IPS-NIHi11 (cell line): ENCODE measurements at regions not wholly inside any gene's neighbourhood (a gene's known extent, or its start where the extent isn't known, plus 50 kb on each side); places are given as distances from the start of the nearest gene placed in this dataset.

Experiments used
- DNase-seq: peaks from one replicate; pipeline ENCODE4 v3.0.0; 2012; ENCODE audit warnings: mixed read lengths, low spot score

DNA sequence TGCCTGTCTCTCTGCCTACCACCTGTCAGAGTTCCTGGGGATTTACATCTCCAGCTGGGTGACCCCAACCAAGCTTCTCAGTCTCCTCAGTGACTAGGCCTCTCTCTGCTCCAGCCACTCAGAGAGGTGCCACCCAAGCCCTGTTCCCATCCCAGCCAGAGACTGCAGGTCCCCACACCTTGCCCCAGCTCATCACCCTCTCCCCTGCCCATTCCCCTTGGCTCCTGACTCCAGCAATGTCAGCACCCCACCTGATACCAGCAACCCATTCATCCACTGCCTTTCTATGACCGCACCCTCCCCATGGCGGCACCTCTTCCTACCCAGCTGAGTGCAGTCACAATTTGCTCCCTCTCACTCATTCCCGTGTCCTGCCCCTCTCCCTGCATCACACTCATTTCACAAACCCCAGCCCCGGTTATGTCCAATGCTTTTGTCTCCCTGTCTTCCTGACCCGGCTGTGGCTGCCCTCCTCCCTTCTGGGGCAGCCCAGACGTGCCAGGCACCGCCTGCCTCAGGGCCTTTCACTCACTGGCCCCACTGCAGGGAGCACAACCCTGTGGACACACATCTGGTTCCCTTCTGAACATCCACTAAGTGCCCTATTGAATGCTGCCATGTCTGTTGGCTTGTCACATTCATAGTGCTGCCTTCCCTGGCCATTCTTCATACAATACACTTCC, 494.8 kb upstream of the HS6ST1 start:
- DNase-seq, result no peak

DNA sequence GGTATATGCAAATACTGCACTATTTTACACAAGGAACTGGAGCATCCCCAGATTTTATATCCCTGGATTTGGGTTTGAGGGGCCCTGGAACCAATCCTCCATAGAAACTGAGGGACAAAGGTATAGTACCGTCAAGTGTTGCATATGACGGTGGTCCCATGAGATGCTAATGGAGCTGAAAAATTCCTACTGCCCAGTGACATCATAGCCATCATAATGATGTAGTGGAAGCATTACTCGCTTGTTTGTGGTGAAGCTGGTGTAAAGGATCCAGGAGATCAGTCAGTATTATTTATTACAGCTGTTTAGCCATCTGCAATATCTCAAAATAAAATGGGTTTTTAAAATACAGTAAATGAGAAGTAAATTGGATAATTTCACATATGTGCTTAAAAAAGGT, 496.6 kb upstream of the HS6ST1 start:
- no peak for DNase-seq

DNA sequence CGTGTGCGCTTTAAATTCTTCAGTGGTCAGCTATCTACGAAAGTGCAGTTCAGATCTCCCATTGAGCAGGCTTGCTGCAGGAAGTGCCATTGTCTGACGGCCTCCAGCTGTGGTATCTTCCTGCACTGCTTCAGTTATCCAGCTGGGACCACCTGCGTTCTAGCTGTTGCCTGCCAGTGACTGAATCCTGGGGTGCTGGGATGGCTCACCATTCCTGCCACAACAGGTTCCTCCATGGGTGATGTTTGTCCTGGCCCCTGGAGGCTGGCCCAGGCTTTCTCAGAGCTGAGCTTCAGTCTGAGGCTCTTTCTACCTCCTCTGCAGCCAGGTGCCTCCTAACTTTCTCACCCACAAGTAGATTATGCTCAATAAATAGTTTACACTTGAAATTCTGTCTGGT, 498.5 kb upstream of the HS6ST1 start:
- DNase-seq, result no peak

DNA sequence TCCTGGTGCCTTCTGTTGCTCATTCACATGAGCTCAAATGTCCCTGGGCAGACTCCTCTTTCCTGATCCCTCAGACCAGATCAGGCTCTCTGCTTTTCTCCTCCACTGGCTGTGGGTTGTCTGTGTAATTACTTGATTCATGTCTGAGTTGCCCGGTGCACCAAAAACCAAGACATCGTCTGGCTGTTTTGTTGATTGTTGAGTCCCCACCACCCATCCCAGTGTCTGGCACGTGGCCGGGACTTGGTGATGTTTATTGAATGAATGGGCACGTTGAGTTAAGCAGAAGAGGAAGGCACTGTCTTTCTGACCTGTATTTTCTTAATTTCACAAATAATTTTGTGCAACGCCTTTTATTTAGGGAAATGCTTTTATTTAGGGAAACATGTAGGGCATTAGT, 499.1 kb upstream of the HS6ST1 start:
- no peak for DNase-seq

DNA sequence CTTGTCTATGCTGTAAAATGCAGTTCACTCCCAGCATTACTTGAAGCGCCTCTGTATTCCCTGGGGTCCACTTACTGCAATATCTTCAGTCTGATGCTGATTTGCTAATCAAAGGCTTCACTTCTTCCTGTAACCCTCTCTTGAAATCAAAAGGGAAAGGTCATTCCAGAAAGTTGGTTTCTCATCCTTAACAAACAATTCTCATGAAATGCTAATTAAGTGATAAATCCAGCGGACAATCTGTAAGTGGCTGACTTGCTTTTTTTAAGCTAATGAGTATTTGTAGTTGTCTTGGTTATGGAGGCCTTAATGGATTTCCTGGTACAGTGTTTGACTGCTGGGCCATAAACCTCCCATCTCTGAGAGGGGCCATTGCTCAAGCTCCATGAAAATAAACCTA, 499.6 kb upstream of the HS6ST1 start:
- no peak for DNase-seq

DNA sequence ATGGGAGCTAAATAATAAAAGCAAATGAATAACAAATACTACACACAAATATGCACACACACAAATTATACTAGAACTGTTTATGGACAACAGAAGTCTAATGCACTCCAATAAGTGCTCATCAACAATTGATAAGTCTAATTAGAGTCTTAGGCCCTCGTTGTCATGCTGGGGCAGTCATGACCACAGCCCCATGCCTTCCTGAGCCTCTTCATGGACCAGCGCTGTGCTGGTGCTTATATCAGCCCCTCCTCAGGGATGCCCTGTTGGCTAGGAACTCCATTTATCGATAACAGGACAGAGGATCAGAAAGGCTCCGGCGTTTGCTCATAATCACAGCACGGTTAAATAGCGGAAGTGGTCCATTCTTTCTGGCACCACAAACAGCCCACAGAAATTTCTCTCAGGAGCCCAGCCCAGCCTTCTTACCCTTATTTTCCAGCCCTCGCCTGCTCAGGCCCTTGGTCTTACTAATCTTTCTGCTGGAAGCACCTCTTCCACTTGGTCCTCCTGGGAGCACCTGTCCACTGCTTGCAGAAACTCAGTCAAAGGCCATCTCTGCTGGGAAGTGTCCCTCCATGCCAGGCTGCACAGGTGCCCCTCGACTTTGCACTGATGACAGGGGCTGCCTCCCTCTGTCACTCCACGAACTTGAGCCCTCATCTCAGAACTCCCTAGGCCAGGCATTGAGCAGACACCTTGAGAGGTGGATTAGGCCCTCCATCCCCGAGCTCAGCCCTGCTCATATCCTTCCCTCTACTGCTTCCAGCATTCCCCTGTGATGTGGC, 500.2 kb upstream of the HS6ST1 start:
- DNase-seq, result no peak

DNA sequence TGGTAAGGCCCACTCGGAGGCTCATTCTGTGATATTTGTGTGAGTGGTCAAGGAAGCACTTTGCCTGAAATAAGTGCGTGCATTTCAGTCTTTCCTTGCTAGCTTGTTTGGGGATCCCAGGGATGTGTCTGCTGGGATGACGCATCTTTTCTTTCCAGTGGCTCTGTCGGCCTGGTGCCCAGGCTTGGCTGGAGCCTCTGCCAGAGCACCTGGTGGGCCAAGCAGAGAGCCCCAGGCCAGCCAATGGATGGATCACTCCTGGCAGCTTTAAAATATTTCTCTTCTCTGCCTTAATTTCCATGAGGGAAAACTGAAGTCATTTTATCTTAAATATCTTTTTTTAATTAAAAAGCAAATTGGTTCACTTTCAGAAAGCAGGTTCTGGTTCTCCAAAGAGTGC, 501.8 kb upstream of the HS6ST1 start:
- DNase-seq, result no peak

DNA sequence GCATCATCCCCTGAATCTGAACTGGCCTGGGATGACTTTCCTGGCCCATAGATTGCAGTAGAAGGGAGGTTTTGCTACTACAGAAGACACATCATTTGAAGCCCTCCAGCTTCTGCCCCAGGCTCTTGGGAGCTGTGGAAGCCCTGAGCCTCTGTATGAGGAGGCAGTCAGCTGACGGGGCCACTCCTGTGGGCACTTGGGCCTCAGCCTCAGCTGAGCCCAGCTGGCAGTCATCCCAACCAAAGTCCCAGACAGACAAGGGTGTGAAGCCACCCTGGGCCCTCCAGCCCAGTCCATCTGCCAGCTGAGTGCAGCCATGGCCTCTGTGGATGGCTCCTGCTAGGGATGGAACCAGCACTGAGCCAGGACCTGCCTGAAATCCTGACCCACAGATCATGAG, 502.3 kb upstream of the HS6ST1 start:
- no peak for DNase-seq

DNA sequence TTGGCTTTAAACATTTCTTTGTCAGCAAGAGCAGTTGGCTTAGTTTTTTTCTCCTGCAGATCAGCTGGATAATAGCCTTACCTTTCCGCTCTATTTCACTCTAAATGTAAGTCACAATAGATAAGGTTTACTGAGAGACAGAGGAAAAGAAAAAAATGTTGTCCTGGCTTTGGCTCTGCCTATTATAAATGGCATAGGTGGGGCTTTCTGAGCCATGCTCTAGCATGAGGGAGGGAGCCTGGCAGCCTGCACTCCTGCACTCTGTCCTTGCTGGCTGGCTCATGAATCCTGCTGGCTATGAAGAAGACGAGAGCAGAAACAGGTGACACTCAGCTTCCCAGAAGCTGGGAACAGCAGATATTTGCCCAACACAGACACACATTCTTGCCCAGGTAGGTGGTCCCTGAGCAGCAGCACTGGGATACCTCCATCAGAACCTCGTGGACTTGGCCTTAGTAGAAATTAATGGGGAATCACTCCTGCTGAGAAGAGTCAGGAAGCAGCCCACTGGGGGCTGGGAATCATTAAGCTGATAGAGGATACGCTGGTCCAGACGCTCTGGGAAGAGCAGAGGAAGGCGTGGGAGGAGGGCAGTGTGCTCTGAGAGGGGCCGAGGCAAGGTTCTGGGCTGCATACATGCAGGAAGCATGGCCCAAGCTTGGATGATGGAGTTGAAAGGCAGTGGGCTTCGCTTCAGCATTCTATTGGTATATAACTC, 514.4 kb upstream of the HS6ST1 start:
- no peak for DNase-seq

DNA sequence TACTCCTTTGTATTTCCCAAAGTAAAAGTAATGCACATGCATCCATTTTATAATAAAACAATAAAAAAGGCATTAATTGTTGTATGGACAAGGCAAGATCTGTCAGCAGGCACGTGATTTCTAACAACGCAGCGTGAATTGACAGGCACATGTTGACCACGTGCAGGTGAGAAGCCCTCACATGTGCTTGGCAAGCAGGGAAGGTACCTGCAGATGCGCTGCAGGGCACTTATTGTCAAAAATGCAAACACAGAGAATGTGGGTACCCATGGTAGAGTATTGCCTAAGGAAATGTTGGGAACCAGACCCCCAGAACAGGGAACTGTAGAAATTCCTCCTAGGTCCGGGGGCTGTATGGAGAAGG, 515.0 kb upstream of the HS6ST1 start:
- no peak for DNase-seq

DNA sequence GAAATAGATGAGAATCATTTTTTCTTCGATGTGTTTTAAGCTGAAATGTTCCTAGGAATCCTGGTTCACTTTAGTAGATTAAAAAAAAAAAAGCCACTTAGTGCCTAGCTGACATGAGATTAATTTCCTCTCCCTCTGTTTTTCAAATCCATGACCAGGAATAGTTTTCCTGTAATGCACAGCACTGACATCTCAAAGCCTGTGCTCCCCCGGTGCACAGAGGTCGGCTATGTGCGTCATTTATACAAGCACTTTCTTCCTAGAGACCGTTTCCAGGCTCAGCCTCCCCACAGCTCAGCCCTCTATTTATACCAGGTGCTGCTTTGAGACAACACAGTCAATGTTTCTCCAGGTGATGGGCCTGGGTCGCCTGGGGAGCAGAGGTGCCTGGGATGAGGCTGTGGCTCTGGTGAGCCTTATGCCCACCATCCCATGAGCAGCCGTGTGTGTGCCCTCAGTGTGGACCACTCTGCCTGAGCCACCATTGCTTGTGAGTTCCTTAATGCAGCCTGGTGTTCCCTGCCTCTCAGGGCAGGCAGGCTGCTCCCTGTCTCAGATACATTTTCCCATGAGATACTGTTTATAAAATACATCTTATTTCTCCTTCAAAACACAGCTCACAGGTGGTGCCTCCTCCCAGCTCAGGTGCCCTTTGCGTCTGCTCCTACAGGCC, 515.7 kb upstream of the HS6ST1 start:
- no peak for DNase-seq

DNA sequence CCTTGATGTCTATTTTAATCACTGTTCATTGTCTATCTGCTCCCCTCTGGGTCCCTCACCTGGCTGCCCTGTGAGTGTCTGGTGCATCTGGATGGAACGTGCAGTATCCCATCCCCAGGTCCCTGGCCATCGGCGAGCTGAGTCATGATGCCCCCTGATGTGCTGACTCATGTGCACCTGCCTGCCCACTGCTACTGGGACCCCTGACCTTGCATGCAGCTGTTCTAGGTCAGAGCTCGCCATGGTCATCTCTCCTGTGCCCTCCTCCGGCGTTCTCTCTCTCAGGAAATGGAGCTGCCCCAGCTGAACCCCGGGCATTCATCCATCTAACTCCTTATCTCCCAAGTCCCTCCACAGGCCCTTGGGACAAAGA, 516.2 kb upstream of the HS6ST1 start:
- no peak for DNase-seq

DNA sequence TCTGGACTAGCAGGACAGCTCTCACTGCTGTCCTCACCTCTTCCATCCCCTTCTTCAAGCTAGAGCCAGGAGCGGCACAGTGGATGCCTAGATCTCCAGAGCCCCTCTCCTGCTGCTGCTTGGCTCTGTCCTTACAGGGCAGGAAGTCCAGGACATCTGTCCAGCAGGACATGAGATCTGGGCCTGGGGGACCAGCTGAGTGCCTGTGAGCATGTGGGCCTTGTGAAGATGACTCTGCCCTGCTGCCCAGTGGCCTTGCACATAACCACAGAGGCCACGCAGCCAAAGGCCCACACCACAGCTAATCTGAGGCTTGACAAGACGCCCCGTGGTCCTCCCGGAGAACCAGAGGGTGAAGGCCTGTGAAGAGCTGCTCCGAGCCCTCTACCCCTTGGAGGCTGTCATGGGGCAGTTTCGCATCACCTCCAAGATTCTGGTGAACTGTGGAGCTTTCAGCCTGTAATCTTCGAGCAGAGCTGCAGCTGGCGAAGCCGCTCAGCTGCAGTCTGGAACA, 516.7 kb upstream of the HS6ST1 start:
- DNase-seq, result no peak

DNA sequence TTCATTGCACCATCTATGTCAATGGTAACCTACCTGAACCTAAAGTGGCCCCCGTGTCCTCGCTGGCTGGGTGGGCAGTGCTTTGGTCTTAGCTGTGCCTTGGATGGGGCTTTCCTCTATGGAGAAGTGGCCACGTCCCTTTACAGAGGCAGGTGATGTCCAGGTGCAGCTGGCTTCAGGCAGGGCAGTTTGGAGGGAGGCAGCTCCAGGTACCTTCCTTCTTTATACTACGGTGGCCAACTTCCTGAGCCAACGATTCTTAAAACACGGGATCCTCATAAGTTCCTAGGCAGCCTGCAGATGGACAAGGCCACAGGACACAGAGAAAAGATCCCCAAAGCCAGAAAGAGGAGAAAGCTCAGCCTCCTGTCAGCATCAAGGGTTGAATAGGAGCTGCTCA, 517.3 kb upstream of the HS6ST1 start:
- no peak for DNase-seq

DNA sequence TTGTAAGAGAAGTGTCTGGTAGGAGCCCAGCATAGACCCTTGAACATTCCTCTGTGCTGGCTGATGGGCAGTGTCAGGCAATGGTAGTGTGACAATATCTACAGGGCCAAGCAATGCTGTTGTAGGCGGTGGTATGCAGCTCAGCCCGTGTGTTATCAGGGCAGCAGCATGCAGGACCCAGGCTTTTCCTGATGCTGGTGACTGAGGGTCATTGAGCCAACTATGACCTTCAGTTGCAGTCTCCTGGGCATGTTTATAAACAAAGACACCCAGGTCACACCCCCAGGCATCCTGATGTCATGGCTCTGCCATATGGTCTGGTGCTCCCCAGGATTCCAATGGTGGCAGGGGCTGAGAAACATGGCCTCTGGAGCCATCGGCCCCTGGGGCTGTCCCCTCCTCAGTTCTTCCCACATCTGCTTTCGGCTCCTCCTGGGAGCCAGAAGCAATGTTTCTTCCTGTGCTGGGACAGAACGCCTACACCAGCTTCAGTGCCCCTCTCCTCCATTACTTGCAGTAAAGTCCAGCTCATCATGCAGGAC, 518.0 kb upstream of the HS6ST1 start:
- DNase-seq, result no peak

DNA sequence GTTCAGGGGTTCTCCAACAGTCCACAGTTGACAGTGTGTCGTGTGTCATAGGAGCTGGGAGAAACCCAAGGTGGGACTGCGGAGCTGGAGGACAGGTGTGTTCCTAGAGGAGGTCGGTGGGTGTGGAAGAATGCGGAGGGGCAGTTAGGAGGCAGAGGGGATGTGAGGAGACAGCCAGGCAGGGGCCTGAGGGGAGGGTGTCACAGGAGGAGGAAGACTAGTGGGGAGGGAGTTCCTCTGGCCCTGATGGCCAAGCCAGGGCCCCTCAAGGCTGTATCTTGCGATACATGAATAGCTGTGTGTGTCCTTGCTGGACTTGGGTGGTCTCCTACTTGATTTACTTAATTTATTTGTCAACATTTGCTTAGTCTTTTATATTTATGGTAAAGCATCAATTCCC, 519.6 kb upstream of the HS6ST1 start:
- no peak for DNase-seq

DNA sequence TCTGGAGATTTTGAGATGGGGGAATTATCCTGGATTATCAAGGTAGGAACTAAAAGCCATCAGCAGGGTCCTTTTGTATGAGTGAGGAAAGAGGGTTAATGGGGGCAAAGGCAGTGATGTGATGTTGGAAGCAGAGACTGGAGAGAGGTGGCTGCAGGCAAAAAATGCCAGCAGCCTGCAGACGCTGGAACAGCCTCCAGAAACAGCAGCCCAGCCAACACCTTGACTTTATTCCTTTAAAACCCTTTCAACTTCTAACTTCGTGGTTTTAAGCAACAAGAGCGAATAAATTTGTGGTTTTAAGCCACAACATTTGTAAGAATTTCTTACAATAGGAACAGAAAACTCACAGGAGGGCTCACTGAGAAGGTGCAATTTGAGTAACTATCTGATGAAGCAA, 523.1 kb upstream of the HS6ST1 start:
- DNase-seq, result no peak

DNA sequence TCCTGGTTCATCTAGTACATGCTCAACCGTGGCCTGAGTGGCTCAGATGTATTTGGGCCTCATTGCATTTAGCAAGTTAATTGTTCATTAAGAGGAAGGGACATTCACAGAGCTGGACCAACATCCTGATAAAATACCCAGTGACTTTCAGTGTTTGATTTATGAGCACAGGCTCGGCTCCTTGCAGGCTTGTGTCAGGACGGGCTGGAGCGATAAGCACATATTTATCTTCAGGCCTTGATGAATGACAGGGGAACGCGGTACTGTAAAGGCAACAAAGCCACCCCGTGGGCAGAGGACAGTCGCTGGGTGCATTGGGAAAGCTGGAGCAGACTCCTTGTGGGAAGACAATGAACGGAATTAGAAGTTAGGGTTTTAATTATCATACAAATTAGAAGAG, 548.6 kb upstream of the HS6ST1 start:
- DNase-seq, result no peak

DNA sequence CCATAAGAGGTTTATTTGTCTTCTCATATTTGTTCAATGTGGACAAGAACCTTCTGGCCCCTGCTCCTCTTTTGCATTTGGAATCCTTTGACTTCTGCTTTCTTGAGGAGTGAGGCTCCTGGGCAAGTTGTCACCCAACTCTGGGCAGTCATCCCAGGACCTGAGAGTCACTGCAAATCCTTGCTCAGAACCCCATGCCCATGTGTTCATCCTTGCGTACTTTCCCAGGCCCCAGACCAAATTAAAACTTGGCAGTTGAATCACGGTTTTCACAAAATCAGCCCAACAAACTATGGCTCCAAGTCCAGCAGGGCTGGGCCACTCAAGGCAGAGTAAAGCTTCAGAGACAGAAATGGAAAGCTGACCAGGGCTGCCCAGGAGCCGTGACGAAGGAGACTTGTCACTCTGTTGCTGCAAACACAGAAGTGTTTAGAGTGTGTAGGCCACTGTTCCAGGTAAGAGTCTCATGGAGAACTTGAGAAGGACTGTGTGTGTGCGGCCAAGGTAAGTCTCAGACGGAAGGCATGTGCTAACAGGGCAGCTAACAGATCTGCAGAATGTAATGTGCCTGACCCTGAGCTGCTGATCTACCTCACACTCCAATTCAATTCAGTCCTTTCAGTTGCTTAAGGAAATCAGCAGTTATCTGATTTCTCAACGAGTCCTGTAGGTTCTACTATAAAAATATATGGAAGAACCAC, 549.4 kb upstream of the HS6ST1 start:
- no peak for DNase-seq

DNA sequence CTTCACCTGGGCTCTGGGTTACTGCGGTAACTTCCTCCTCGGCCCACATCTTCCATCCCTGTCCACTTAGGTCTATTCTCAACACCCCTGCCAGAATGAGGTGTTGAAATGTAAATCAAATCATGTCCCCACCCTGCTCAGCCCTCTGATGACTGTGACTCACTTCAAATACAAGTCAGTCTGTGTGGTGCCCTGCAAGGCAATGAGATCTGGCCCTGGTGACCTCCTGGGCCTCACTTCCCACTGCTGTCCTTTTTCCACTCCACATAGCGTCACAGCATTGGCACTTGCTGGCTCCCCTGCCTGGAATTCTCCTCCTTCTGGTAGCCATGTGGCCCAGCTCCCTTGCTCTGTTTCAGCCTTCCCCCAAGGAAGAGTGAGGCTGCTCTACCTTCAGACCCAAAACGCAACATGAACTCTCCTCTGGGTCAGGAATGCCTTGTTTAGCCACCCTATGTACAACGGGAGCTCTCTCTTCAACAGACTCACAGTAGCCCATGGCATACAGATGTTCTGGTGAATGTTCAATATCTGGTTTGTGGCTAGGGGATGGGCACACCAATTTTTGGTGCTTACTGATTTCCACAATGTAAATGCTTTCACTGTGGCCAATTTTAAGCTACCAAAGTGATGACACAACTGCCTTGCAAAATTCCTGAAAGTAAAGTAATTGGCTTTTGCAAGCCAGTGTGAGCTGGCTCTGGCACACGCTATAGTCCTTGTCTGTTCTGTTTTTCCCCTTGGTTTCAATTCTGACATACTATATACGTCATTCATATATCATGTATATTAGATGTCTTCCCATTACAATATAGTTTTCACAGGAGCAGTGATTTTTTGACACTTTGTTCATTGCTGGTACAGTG, 550.3 kb upstream of the HS6ST1 start:
- DNase-seq, result no peak

DNA sequence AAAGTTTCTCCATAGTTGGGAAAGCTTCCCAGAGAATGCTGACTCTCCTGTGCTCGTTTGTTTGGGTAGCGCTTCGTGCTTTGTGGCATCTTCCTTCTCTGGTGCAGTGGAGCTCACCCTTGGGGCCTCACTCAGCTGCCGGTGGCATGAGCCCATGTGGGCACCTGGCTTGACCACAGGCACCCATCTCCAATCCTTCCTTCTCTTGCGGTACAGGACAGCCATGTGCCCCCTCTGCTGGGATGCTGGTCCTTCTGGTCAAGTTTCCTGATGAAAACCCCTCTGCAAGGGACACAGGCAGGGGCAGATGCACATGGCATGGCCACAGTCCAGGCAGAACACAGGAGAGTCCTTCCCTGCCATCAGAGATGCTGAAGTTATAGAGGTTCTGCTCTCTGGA, 555.9 kb upstream of the HS6ST1 start:
- DNase-seq, result no peak
